Choroid plexus epithelial cell (primary cell): ENCODE measurements at regions not wholly inside any gene's neighbourhood (a gene's known extent, or its start where the extent isn't known, plus 50 kb on each side); places are given as distances from the start of the nearest gene placed in this dataset.
A peak's percentile ranks its signal among the peaks of the same experiment; 100 is the strongest.

ENCODE experiments used
- DNase-seq: peaks from one replicate; pipeline ENCODE4 v3.0.0-alpha.2; 2010; ENCODE audit warnings: low read depth
- H3K4me3 ChIP-seq: 2 replicates; pipeline ENCODE4 v1.5.1; 2011; ENCODE audit warnings: low read depth, mild to moderate bottlenecking, control low read depth, low read length, moderate library complexity
- CTCF ChIP-seq: conservative IDR thresholded peaks from 2 replicates; pipeline ENCODE4 v1.5.1; 2011; ENCODE audit warnings: low read depth, mild to moderate bottlenecking, control low read depth, inconsistent platforms, low read length, moderate library complexity

DNA sequence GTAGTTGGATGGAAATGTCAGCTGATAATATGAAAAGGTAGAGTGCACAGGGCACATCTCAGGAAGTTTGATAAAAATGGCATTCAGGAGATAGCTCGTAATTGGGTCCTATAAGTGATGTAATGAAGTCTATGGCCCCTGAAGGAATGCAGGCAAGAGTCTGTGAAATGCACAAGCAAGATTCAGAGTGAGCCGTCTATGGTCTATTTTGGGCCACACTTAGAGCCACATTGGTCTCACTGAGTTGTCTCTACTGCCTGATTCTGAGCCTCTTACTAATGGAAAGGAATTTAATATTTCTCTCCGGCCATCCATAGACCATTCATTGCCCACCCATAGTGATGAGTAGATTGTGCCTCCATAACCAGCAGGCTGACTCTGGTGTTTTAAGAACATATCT lies 111.3 kb upstream of the KCNN2 start:
- no peak for TF ChIP-seq CTCF
- no peak overlapping the region for H3K4me3 ChIP-seq
- DNase-seq: no peak

DNA sequence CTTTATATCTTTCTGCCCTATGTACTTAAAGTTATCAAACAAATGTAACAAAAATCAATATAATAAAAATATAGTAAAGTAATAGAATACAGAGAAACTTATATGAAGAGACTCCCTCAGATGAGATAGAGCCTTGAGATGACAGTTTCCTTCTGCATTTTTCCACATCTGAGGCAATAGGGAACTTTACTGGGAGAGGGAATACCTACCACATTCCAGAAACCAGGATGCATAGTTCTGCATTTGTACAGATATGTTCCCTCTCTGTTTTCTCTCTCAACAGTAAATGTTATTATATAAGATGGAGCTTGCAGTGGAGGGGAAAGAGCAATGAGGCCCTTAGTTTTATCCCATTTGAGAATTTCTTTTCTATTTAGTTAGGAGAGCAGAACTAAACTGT lies 109.6 kb upstream of the KCNN2 start:
- DNase-seq: no peak
- no peak for TF ChIP-seq CTCF
- no peak overlapping the region for H3K4me3 ChIP-seq

- no peak for DNase-seq
- no peak overlapping the region for H3K4me3 ChIP-seq
These were observed 106.6 kb upstream of the KCNN2 start for GRCh38 chr5:114255260-114255659.

DNA sequence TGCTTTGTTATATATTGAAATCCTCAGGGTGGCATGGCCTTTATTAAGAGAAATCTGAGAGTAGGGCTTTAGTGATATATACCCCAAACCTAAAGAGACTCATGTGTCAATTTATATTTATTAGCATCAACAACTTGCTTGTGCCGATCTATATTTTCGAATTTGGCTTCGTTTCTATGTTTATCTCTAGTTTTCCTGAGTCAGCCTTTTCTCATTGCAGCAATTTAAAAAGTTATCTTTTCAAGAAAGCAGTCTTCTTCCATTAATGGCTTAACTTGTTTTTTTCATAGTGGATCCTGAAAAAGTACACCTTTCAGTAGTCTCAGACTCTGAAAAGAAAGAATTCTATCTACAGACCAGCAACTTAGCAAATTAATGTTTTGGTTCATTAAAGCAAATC lies 99.9 kb upstream of the KCNN2 start:
- no peak overlapping the region for H3K4me3 ChIP-seq
- no peak for TF ChIP-seq CTCF
- DNase-seq: no peak

More at GRCh38 chr5:114255260-114255659, 106.6 kb upstream of the KCNN2 start:
- no peak for TF ChIP-seq CTCF

- no peak for DNase-seq
- H3K4me3 ChIP-seq: no peak overlapping the region
- no peak for TF ChIP-seq CTCF
These were observed 96.3 kb upstream of the KCNN2 start for GRCh38 chr5:114265432-114266060.

- DNase-seq: no peak
- H3K4me3 ChIP-seq: no peak overlapping the region
- TF ChIP-seq CTCF: no peak
These were observed 95.5 kb upstream of the KCNN2 start for GRCh38 chr5:114266374-114266773.

GRCh38 chr5:114296191-114296590 lies 65.7 kb upstream of the KCNN2 start:
- TF ChIP-seq CTCF: no peak
- peak; percentile 7 for DNase-seq
- H3K4me3 ChIP-seq: no peak overlapping the region
